ENCODE measurements at regions not wholly inside any gene's neighbourhood (a gene's known extent, or its start where the extent isn't known, plus 50 kb on each side); places are given as distances from the start of the nearest gene placed in this dataset.

GRCh38 chr12:116430911-116431565, 128.1 kb upstream of the MAP1LC3B2 start:
- TF ChIP-seq POLR2A (IDR thresholded peaks at IDR 0.05) = no peak
- no peak for TF ChIP-seq CTCF (IDR thresholded peaks at IDR 0.05)

Data from right lobe of liver (tissue), 4 donors.